GM12891 (cell line): ENCODE measurements at regions not wholly inside any gene's neighbourhood (a gene's known extent, or its start where the extent isn't known, plus 50 kb on each side); places are given as distances from the start of the nearest gene placed in this dataset.

Experiments used
- POLR2A ChIP-seq: IDR thresholded peaks from 2 replicates; pipeline ENCODE4 v1.6.1; 2011; ENCODE audit warnings: low read depth, low read length, control low read depth
- POLR2AphosphoS5 ChIP-seq: IDR thresholded peaks from 2 replicates; pipeline ENCODE4 v1.6.1; 2011; ENCODE audit warnings: low read depth, low read length, control low read depth

- TF ChIP-seq POLR2AphosphoS5 (no peak), POLR2A (no peak)
Measured at GRCh38 chr4:42302348-42302747, 94.9 kb upstream of the SHISA3 start.
